ENCODE measurements at regions not wholly inside any gene's neighbourhood (a gene's known extent, or its start where the extent isn't known, plus 50 kb on each side); places are given as distances from the start of the nearest gene placed in this dataset.
"Not testable (repeated sequence)": the region's sequence is repeated elsewhere in the genome, so short reads cannot be mapped to it uniquely, and the experiment has no call there.

DNA sequence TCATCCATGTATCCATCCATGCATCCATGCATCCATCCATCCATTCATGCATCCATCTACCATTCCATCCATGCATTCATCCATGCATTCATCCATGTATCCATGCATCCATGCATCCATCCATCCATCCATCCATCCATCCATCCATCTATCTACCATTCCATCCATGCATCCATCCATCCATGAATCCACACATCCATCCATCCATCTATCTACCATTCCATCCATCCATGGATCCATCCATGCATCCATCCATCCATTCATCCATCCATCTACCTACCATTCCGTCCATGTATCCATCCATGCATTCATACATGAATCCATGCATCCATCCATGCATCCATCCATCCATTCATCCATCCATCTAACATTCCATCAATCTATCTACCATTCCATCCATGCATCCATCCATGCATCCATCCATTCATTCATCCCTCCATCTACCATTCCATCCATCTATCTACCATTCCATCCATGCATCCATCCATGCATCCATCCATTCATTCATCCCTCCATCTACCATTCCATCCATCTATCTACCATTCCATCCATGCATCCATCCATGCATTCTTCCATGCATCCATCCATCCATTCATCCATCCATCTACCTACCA lies 257.2 kb downstream of the CRLF2 start:
- not testable (repeated sequence) for DNase-seq (ENCODE audit: low spot score)

DNA sequence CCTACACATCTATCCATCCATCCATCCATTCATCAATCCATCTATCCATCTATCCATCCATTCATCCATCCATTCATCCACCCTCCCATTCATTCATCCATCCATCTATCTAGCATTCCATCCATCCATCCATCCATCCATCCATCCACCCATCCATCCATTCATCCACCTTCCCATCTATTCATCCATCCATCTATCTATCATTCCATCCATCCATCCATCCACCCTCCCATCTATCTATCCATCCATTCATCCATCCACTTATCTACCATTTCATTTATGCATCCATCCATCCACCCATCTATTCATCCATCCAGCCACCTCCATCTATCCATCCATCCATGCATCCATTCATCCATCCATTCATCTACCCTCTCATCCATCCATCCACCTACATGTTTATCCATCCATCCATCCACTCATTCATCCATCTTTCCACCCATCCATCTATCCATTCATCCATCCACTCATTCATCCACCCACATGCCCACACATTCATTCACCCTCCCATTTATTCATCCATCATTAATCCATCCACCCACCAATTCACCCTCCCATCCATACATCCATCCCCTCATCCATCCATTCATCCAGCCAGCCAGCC lies 258.5 kb downstream of the CRLF2 start:
- no peak for DNase-seq (ENCODE audit: low spot score)

DNA sequence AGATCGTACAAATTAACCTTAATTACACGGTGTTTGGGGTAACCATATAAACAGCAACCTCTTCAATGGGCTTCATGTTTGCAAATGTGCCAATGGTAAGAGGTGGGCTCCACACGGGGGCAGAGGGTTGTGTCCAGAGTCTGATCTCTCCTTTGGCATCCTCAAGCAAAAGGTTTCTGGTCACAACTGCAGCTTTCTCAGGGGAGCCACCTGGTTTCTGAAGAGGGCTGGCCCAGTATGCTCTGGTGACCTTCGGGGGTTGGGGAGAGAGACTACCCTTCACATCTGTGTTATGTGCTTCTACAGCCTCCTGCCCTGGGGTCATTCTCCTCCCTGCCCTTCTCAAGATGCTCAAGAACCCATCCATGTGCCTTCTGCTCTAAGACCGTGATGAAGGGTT lies 259.6 kb downstream of the CRLF2 start:
- no peak for DNase-seq (ENCODE audit: low spot score)

DNA sequence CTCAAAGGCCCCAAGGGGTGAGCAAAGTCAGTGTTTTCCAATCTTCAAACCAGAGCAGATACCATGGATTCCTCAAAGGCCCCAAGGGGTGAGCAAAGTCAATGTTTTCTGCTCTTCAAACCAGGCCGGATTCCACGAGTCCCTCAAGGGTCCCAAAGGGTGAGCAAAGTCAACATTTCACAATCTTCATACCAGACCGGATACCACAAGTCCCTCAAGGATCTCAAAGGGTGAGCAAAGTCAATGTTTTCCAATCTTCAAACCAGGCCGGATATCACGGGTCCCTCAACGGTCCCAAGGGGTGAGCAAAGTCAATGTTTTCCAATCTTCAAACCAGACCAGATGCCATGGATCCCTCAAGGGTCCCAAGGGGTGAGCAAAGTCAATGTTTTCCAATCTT lies 265.2 kb downstream of the CRLF2 start:
- not testable (repeated sequence) for DNase-seq (ENCODE audit: low spot score)

DNA sequence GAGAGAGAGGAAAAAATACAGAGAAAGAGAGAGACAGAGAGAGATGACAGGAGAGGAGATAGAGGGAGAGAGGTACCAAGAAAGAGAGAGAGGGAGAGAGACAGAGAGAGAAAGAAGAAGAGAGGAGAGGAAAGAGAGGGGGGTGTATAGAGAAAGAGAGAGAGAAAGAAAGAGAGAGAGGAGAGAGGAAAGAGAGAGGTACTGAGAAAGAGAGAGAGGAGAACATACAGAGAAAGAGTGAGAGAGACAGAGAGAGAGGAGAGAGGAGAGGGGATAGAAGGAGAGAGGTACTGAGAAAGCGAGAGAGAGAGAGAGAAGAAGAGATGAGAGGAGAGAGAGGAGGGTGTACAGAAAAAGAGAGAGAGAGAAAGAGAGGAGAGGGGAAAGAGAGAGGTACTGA lies 269.4 kb downstream of the CRLF2 start:
- no peak for DNase-seq (ENCODE audit: low spot score)

DNA sequence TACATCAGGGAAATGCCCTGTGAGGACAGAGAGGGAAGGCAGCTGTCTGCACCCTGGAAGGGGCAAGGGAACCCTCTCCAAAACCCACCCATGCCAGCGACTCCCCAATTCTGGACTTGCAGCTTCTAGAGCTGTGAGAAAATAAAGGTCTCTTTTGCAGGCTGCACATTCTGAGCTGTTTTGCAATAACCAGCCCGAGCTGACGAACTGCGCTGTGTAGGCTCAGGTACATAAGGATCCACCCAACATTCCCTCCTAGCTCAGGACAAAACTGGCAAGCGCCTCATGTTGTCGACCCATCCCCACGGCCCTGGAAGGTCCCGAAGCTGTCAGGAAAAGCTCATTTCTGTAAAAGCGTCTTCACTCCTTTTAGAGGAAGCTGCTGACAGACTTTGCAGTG lies 271.8 kb downstream of the CRLF2 start:
- DNase-seq (ENCODE audit: low spot score) = no peak

DNA sequence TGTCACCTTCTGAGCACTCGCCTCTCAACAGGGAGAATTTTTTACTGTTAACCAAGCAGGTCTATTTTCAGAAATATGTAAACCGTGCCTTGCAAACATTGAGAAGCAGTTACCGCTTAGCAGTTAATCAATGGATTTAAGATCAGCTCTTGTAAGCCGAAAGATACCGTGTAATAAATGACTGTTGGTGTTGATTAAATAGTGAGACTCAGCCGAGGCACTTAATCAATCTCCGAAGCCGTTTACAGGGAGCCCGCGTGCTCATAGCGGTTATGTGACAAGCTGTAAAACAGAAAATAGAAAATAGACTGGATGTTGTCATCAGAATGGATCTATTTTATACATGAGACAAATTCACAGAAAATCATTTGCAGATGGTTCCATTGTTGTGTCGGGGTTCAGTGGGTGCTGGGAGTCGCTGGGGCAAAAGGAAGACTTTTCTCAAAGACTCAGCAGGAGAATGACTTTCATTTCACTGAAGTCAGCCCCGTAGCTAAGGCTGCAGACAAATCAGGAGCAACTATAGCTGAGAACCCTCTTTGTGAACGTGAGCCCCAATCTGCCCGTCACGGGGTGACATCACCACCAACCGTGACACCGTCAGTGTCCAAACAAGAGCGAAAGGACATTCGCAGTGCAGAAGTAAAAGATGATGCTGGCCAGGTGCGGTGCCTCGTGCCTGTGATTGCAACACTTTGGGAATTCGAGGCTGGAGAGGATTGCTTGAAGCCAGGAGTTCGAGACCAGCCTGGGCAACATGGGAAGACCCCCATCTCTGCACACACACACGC lies 275.3 kb downstream of the CRLF2 start:
- no peak for DNase-seq (ENCODE audit: low spot score)

DNA sequence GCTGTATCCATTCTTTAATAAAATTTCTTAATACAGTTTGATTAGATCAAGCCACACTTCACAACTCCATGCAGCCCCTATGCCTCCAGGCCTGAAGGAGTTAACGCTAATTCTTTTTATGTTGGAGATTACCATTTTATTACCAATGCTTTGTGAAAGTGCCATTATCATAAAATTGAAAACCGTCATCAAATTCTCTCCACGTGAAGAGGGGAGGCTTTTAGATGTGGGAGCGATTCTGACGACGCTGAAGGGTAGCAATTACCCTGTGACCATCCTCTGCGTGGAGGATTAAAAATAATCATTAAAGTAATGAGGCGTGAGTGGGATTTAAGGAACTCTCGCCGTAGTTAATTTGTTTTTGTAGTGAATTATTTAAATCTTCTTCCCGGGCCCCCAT lies 278.8 kb downstream of the CRLF2 start:
- no peak for DNase-seq (ENCODE audit: low spot score)

DNA sequence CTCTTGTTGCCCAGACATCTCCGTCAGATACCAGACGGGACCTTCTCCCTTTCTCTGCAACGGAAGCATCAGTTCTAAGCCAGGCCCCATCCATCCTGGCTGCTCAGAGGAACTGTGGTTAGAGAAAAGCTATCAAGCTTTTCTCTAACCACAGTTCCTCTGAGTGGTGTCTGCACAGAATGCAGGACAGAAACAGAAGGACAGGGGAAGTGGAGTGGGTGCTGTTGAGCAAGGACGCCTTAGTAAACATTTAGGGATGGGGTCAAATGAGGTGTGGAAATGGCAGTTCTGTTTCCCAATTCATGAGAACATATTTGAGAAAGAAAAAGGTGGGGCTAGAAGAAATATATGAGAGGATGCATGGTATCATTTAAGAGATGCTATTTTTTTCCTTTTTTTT lies 283.8 kb downstream of the CRLF2 start:
- no peak for DNase-seq (ENCODE audit: low spot score)

DNA sequence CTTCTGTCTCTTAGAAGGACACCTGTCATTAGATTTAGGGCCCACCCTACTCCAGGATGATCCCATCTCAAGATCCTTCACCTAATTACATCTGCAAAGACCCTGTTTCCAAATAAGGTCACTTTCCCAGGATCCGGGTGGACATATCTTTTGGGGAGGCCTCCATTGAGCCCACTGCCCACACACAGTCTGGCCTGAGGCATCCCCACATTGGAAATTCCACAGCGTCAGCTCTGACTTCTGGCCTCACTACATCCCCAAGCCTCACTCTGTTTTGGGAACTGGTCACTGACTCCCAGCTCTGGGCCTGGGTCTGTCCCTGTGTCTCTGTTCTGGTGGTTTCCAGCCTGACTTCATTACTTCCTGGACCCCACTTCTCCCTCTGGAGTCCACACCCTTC lies 285.5 kb downstream of the CRLF2 start:
- no peak for DNase-seq (ENCODE audit: low spot score)

DNA sequence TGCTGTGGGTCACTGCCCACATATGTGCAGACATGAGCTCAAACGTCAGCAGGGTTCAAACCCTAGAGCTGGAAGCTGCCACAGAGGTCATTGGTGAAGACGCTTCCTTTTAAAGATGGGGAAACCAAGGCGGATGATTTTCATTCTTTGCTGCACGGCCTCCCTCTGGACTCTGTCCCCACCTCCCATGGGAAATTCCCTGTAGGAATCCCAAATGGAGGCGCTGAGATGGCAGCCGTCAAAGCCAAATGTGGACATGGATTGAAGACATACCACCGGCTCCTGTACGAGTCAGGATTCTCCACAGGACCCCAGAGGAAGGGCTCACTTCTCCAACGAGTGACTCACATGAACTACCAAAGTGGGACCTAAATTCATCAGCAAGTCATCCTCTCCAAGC lies 286.4 kb downstream of the CRLF2 start:
- no peak for DNase-seq (ENCODE audit: low spot score)

DNA sequence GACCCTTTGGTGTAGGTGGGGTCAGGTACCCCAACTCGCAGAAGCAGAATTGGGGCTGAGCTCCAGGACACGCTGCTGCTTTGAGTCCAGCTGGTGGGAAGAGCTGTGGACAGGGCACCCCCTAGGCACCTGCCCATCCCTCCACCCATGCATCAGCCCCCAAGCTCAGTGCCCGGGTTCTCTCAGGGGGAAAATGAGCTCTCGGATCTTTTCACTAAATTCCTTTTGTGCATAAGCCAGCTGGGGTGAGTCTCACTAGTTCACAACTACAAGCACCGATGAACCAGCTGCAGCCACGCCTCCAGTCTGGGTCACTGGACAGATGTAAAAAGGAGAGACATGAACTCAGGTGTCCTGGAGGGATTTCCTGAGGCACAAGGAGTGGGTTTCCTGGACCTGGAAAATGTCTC lies 286.8 kb downstream of the CRLF2 start:
- DNase-seq (ENCODE audit: low spot score) = no peak

DNA sequence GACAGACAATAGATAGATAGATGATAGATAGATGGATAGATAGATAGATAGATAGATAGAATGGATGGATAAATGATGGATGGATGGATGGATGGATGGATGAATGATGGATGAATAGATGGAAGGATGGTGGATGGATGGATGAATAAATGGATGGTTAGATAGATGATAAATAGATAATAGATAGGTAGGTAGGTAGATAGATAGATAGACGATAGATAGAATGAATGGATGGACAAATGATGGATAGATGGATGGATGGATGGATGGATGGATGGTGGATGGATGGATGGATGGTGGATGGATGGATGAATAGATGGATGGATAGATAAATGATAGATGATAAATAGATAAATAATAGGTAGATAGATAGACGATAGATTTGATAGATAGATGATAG lies 287.4 kb downstream of the CRLF2 start:
- DNase-seq (ENCODE audit: low spot score) = no peak

DNA sequence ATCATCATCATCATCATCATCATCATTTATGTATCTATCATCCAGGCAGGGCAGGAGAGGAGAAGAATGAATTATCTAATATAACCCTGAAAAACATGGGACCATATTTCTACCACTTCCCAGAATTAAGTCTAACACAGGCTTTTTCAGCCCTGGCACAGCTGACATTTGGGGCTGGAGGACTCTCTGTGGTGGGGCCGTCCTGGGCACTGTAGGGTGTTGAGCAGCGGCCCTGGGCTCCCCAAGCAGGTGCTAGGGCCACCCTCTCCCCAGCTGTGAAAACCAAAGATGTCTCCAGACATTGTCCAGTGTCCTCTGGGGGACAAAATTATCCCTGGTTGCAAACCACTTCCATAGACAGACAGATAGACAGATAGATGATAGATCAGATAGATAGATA lies 288.4 kb downstream of the CRLF2 start:
- no peak for DNase-seq (ENCODE audit: low spot score)

DNA sequence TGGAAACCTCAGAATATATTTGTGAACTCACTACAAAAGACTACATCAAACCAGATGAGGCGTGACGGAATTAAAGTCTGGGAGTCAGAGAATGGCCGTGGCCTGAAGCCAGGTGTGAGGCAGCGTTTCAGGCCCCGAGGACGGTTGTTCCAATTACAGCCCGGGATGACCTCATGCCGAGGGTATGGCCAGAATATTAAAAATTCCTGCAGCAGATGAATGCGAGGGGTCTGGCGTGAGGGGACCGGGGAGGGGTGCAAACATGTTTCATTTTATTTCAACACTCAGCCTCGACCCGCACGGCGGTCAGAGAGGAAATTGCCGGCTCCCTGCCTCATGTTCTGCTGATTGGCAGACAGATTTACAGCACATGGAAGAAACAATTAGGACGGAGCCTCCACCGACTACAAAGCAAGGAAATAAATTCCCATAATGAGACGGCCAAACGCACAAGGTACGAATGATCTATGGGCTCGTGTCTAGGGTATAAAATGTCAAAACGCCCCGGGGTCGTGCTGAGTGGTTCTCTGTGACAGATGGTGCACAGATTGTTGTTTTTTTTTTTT lies 289.7 kb downstream of the SHOX start:
- DNase-seq (ENCODE audit: low spot score) = no peak

DNA sequence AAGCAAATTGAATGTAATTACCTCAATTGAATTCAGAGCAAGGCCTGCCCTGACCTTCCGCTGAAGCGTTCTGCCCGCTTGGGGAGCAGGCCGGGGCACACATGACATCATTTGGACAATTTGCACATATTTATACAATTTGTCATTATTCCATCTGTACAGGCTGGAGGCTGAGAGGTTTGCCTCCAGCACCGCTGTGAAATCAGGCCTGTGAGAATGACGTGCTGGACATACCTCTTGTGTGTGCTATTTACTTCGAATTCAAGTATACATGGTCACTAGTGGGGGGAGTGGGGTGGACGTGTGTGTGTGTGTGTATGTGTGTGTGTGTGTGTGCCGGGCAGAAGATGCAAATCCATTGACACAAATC lies 285.6 kb downstream of the SHOX start:
- no peak for DNase-seq (ENCODE audit: low spot score)

DNA sequence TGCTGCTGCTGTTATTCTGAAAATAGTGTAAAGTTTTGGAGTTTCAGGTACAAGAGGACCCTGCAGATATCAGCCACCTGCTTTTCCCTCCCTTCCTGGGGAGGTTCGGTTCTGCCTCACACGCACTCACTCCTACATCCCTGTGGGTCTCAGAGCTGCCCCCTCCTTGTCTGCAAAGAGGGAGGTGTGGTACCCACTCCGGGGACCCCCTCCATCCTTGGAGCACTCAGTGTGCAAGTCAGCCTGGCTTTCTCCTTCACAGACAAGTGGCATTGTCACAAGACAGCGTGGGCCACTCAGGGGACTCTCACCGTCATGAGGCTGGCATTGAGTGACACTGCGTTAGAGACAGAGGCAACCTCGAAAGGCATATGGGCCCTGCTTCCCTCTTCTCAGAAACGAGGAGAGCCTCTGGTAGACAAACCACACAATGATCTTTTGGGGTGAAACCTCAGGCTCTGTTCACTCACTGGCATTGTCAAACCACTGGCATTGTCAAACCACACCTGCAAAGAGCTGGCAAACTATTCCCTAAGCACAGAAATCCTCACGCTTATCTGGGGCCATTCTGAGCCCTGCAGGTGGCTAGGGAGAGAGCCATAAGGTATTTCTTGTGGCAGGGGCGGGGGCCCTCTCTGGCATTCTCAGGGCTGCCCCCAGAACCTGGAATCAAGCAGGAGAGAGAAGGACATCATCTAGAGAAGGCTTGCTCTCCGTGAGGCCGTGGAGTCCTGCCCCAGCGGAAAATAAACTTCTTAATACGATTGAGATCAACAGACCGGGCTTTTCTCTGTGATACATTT lies 285.0 kb downstream of the SHOX start:
- no peak for DNase-seq (ENCODE audit: low spot score)

DNA sequence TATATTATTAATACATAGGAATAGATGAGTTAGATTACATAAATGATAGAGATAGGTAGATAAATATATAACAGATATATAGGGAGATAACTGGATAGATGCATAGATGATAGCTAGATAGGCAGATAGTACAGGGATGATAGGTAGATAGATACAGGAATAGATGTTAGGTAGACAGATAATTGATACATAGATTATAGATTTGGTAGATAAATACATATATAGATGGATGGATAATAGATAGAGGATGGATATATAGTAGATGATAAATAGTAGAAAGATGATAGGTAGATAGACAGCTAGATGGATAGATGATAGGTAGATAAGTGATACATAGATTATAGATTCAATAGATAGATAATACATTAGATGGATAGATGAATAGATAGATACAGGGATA lies 283.6 kb downstream of the SHOX start:
- no peak for DNase-seq (ENCODE audit: low spot score)

DNA sequence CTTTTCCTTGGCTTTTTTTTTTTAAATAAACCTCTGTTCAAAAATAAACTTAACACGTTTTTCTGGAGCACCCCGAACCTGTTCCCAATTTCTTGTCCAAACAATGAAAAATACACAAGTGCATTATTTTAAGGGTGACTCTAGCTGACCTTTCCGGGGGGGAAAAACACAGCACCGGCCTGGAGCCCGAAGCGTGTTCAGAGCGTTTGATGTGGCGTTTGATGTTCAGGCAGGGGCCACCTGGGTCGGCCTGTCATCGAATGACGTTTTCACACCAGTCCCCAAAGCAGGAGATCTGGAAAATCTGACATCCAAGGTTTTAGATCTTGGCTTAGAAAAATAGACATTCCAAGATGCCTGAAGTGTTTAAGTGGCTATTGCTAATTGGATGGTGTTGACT lies 282.1 kb downstream of the SHOX start:
- DNase-seq (ENCODE audit: low spot score) = no peak

DNA sequence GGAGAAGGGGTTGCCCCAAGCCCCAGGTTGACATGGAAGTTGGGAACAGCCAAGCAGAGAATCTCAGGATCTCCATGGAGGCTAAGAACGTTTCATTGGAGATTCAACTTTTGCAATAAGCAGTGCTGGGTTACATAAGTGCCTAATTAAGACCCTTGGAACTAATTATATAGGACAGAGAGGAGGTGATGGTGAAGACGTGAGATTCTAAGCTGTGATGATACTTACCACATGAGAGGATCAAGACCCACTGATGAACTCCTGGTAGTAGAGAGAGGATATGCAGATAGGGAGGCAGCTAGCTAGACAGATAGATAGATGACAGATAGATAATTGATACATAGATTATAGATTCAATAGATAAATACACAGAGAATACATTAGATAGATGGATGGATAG lies 278.5 kb downstream of the SHOX start:
- DNase-seq (ENCODE audit: low spot score) = not testable (repeated sequence)

DNA sequence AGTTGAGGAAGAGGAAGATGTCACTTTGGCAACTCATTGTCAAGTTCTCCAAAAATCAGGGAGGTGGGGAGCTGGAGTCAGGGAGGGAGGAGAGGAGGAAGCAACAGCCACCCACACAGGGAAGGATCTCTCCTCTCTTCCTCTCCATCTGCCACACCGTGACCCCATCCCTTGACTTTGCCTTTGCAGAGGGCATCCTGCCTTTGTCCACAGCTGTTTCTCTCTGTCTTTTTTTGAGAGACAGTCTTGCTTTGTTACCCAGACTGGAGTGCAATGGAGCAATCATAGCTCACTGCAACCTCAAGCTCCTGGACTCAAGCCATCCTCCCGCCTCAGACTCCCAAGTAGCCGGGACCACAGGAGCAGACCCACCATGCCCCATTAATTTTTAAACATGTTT lies 276.0 kb downstream of the SHOX start:
- no peak for DNase-seq (ENCODE audit: low spot score)
